CD4-positive, alpha-beta T cell treated with Interleukin-10 for 1 hour (primary cell): ENCODE measurements at regions not wholly inside any gene's neighbourhood (a gene's known extent, or its start where the extent isn't known, plus 50 kb on each side); places are given as distances from the start of the nearest gene placed in this dataset.
"Not testable (repeated sequence)": the region's sequence is repeated elsewhere in the genome, so short reads cannot be mapped to it uniquely, and the experiment has no call there.

ENCODE experiments used
- DNase-seq: peaks from one replicate; pipeline ENCODE4 v3.0.0-alpha.2; 2020

- DNase-seq, result no peak
These were observed 1168.4 kb upstream of the CITED2 start for GRCh38 chr6:140542863-140543262.

- DNase-seq, result no peak
These were observed 1166.8 kb upstream of the CITED2 start for GRCh38 chr6:140541288-140541687.

GRCh38 chr6:140540743-140541142 is 1166.3 kb upstream of the CITED2 start:
- no peak for DNase-seq

DNA sequence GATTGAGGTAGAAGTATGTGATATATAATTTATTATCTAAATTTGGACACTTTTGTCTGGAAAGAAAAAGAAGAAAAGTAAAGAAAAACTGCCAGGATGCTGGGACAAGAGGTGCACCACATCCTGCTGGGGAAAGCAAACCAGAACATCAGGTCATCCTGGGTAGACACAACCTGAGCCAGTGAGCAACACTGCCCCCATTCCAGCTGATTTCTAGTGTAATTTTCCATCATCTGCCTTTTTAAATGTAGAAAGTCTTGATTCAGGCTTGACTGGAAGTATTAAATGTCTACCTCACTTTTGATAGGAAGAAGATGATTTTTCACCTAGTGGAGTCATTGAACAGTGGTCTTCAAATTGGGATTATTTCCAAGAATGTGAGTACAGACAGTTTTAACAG is 1164.5 kb upstream of the CITED2 start:
- DNase-seq, result no peak

DNA sequence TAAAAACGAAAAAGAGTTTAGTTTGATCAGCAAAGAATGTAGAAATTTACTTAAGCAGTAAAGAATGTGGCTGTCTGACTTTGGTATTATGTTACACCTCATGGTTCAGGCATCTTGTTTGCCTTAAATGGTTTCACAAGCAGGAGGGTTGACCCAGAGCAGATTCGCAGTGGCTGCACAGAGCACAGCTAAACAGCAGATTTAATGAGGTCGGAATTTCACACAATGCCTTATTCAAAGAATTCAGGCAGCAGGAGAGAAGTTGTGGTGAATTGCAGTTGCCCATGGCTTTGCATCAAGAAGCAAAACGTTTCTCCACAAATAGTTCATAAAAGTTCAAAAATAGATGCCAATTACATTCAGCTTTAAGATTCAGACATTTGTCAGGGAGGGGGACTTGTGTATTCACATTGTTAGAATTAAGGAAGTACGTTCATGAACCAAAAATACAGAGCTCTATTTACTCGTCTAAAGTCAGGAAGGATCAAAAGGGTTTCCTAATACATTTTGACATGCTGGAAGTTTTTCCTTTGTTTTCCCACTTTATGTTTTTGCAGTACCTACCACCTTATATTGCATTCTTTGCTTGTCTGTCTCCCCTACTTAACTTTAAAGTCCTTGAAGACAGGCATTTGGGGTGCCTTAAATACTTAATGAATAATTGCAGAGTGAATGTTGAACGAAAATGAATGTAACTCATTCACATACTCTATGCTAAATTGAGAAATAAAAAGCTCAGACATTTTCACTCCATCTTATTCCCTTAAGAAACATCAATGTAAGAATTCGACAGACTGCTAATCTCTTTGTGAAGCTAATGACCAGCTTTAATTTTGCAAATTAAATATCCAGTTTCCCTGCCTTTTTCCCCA is 1163.6 kb upstream of the CITED2 start:
- no peak for DNase-seq

- no peak for DNase-seq
These were observed 1162.8 kb upstream of the CITED2 start for GRCh38 chr6:140537211-140537610.

GRCh38 chr6:140535511-140535910 is 1161.1 kb upstream of the CITED2 start:
- DNase-seq, result no peak

DNA sequence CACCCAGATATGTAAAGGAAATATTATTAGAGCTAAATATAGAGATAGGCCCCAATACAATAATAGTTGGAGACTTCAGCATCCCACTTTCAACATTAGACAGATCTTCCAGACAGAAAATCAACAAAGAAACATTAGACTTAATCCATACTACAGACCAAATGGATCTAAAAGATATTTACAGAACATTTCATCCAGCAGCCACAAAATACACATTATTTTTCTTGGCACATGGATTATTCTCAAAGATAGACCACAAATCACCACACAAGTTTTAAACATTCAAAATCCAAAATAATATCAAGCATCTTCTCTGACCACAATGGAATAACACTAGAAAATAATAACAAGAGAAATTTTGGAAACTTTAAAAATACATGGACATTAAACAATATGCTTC is 1159.1 kb upstream of the CITED2 start:
- DNase-seq, result no peak

DNA sequence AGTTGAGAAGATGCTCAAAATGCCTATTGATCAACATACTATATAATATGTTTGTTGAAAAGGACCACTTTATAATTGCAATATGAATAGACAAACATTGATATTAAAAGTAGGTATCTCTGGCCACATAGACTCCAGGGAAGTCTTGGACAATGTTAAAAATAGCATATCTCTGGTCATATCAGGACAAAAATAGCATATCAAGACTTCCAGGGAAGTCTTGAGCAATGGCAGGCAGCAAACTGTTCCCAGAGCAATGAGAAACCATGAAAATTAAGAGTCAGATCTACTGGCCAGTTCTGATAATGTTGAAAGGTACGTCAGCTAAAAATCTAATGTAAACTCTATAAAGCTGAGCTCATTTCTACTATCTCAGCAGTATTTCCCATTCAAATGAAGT is 1130.3 kb upstream of the CITED2 start:
- no peak for DNase-seq

GRCh38 chr6:140500849-140501248 is 1126.4 kb upstream of the CITED2 start:
- DNase-seq, result no peak

DNA sequence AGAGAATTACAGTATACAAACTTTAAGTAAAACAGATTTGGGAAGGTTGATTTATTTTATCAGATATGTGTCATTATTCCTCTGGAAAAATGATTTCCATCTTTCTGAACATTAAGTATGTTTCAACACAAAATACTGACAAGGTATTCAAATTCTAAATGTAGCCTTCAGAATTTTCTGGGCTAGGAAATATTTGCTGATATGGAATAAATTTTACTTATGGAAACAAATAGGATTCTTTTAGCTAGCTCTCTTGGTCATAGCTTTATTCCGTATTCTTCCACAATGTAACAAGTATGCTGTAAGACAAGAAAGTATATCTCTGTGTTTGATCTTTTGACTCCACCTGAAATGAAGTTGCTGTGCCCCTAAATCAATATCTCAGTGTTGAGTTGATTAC is 1125.2 kb upstream of the CITED2 start:
- no peak for DNase-seq

GRCh38 chr6:140494321-140495108 is 1120.1 kb upstream of the CITED2 start:
- no peak for DNase-seq

GRCh38 chr6:140493470-140493869 is 1119.0 kb upstream of the CITED2 start:
- not testable (repeated sequence) for DNase-seq

DNA sequence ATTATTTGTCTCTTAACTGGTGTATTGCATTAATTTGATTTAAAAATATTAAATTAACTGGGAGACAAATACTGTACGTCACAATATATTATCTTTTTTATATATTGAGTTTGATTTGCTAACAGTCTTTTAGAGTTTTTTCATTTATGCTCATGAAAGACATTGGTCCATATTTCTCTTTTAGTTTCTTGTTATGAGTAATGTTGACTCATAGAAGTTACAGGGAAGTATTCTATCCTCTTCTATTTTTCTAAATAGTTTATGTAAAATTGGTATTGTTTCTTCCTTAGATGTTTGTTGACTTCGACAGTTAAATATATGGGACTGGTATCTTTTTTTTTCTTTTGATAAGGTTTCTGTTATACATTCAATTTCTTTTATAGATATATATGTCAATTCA is 1115.6 kb upstream of the CITED2 start:
- no peak for DNase-seq

- DNase-seq, result no peak
These were observed 1113.1 kb upstream of the CITED2 start for GRCh38 chr6:140487586-140487985.

- no peak for DNase-seq
These were observed 1112.3 kb upstream of the CITED2 start for GRCh38 chr6:140486450-140487361.

DNA sequence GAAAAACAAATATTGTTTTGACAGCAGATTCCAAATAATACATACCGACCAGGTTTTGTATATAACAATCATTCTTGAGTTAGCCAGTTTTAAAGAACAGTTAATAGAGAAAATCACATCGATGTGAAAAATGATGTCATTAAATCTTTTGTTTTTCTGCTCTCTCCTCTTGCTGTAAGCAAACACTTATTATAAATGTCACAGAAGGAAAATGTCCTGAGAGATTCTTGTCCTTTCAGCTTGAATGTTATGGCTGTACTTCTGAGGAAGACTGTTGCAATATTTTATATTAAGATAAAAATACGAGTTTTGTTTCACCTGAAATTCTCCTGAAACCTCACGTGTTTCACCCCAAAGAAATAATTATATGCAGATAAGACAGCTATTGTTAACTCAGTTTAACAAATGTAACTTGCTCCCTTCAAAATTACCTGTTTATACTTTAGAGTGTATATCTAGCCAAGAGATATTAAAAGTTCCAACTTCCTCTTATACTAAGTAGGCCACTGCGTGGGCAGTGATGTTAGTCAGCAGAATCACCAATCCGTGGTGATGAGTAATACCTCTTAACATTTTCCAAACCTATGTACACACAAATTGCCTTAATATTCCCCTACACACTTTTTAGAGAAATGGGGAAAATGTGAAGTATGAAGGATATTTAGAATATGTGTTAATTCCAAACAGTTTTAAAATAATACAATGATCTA is 1111.4 kb upstream of the CITED2 start:
- DNase-seq, result no peak

DNA sequence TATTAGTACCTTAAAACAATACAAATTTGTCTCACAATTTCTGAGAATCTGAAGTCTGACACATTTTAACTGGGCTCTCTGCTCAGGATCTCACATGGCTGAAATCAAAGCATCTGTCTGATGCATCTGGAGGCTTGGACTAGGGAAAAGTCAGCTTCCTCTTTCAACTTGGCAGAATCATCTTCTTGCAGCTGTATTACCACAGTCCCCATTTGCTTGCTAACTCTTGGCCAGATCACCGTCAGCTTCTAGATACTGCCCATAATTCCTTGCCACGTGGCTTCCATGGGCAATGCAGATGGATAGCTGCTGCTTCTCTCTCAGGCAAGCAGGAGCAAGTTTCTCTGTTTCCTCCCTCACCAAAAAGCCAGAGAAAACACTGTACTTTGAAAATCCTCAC is 1106.4 kb upstream of the CITED2 start:
- no peak for DNase-seq

DNA sequence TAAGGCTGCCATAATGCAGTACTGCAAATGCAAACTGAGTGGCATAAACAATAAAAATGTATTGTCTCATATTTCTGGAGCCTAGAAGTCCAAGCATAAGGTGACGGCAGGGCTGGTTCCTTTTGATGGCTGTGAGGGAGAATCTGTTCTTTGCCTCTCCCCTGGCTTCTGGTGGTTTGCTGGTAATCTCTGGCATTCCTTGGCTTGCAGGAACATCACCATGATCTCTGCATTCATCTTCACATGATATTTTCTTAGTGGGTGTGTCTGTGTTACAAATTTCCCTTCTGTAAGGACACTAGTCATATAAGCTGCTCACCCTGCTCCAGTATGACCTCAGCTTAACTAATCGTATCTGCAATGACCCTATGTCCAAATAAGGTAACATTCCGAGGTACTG is 1104.2 kb upstream of the CITED2 start:
- no peak for DNase-seq

DNA sequence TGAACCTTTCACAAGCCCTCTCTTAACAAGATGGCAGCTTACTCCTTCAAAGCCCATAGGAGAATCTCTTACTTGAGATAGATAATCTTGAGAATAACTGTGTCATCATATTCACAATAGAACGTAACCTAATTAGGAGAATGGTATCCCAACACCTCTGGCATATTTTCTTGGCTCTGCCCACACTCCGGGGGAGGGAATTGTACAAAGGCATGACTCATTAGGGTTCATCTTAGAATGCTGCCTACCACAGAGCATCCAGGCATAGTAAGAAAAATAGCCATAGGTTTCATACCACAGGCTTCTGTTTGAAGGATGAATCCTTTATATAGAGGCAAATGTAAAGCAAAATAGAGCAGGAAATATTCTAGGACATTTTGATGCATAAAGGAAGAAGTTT is 1100.6 kb upstream of the CITED2 start:
- DNase-seq, result no peak

- no peak for DNase-seq
These were observed 1090.3 kb upstream of the CITED2 start for GRCh38 chr6:140464720-140465119.

DNA sequence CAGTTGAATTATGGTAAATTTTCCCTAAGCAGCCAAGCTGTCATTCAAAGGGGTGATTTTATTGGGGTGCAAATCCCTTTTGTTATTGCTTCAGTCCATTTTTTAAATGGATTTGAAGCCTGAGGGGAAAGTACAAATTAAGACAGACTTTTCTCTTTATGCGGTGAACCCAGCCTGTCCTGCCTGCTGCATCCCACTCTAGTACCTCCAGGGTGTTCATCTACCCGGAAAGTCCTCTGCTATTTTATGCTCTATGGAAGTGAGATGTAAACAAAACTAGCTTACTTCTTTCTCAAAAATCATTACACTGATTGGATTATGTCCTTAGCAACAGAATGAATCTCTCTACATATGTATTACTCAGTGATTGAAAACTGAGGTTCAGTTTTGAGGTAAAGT is 1088.9 kb upstream of the CITED2 start:
- DNase-seq, result no peak
